Peyer's patch (tissue), 4 donors: ENCODE measurements at regions not wholly inside any gene's neighbourhood (a gene's known extent, or its start where the extent isn't known, plus 50 kb on each side); places are given as distances from the start of the nearest gene placed in this dataset.
"Not testable (repeated sequence)": the region's sequence is repeated elsewhere in the genome, so short reads cannot be mapped to it uniquely, and the experiment has no call there.

Experiments
- DNase-seq, 3 donors: peaks; one replicate each; pipeline ENCODE4 v3.0.0-alpha.2; 2017 to 2019
- H3K27ac ChIP-seq, 4 donors: fragments of 200-600 bp; sonication (generic); one replicate each; pipeline ENCODE4 v1.5.1; 2016 to 2019
- H3K27me3 ChIP-seq, 2 donors: fragments of 200-600 bp; sonication (generic); one replicate each; pipeline ENCODE4 v1.5.1; 2019
- H3K36me3 ChIP-seq, 3 donors: fragments of 200-600 bp; sonication (generic); one replicate each; pipeline ENCODE4 v1.5.1; 2016 to 2019
- H3K4me1 ChIP-seq, 4 donors: fragments of 200-600 bp; sonication (generic); one replicate each; pipeline ENCODE4 v1.5.1; 2016 to 2019
- H3K4me3 ChIP-seq, 4 donors: fragments of 200-600 bp; sonication (generic); 1 replicate in 3 of 4; 2 replicates in 1 of 4; pipeline ENCODE4 v1.5.1; 2016 to 2019; ENCODE audit warnings: mild to moderate bottlenecking in 1 of 4
- H3K9me3 ChIP-seq, 4 donors: fragments of 200-600 bp; sonication (generic); one replicate each; pipeline ENCODE4 v1.5.1; 2016 to 2019; ENCODE audit warnings: mild to moderate bottlenecking in 1 of 4

- H3K27ac ChIP-seq, H3K36me3 ChIP-seq, H3K4me1 ChIP-seq, H3K27me3 ChIP-seq, H3K4me3 ChIP-seq, H3K9me3 ChIP-seq: not testable (repeated sequence)
- DNase-seq: peak in 2 of 3 donors; percentile 29 to 37
These were observed 117.1 kb upstream of the SERF1B start for GRCh38 chr5:69907941-69908340.

- H3K4me3 ChIP-seq, H3K27ac ChIP-seq, H3K36me3 ChIP-seq, H3K9me3 ChIP-seq, H3K27me3 ChIP-seq, H3K4me1 ChIP-seq: not testable (repeated sequence)
- DNase-seq: peak in 1 of 3 donors; percentile 41
These were observed 111.3 kb upstream of the SERF1B start for GRCh38 chr5:69913771-69914170.
